H9 (cell line): ENCODE measurements at regions not wholly inside any gene's neighbourhood (a gene's known extent, or its start where the extent isn't known, plus 50 kb on each side); places are given as distances from the start of the nearest gene placed in this dataset.

Experiments
- DNase-seq: peaks from one replicate; pipeline ENCODE4 v3.0.0-alpha.2; 2017
- H2AFZ ChIP-seq: one replicate; pipeline ENCODE4 v1.6.1; 2013; ENCODE audit warnings: mild to moderate bottlenecking, low read length, control low read depth, moderate library complexity
- H2AK5ac ChIP-seq: 2 replicates; pipeline ENCODE4 v1.6.1; 2013; ENCODE audit warnings: low read length, control low read depth, mixed read lengths; ENCODE audit not compliant: insufficient read length
- H2BK120ac ChIP-seq: one replicate; pipeline ENCODE4 v1.6.1; 2013; ENCODE audit warnings: low read depth, mild to moderate bottlenecking, low read length, control low read depth, inconsistent platforms; ENCODE audit not compliant: poor library complexity, severe bottlenecking
- H2BK12ac ChIP-seq: 2 replicates; pipeline ENCODE4 v1.6.1; 2013; ENCODE audit warnings: low read length, control low read depth, mixed read lengths, low read depth; ENCODE audit not compliant: insufficient read length
- H2BK15ac ChIP-seq: 2 replicates; pipeline ENCODE4 v1.6.1; 2013; ENCODE audit warnings: low read depth, low read length, control low read depth
- H2BK20ac ChIP-seq: one replicate; pipeline ENCODE4 v1.6.1; 2013; ENCODE audit warnings: low read depth, mild to moderate bottlenecking, low read length, control low read depth, inconsistent platforms; ENCODE audit not compliant: poor library complexity, severe bottlenecking
- H2BK5ac ChIP-seq: 2 replicates; pipeline ENCODE4 v1.6.1; 2013; ENCODE audit warnings: low read length, control low read depth, mixed read lengths; ENCODE audit not compliant: insufficient read length
- H3K14ac ChIP-seq: 2 replicates; pipeline ENCODE4 v1.6.1; 2013; ENCODE audit warnings: low read length, control low read depth; ENCODE audit not compliant: insufficient read depth
- H3K18ac ChIP-seq: 2 replicates; pipeline ENCODE4 v1.6.1; 2013; ENCODE audit warnings: low read depth, mild to moderate bottlenecking, mixed read lengths, low read length, control low read depth; ENCODE audit not compliant: insufficient read length
- H3K23ac ChIP-seq: 2 replicates; pipeline ENCODE4 v1.6.1; 2013; ENCODE audit warnings: low read length, control low read depth, mixed read lengths, low read depth; ENCODE audit not compliant: insufficient read length
- H3K23me2 ChIP-seq: 2 replicates; pipeline ENCODE4 v1.6.1; 2013; ENCODE audit warnings: low read depth, mild to moderate bottlenecking, mixed read lengths, low read length, control low read depth; ENCODE audit not compliant: insufficient read length, poor library complexity, severe bottlenecking
- H3K27ac ChIP-seq: 2 replicates; pipeline ENCODE4 v1.5.1; 2013; ENCODE audit warnings: low read length, control low read depth, mixed read lengths, low read depth; ENCODE audit not compliant: insufficient read length
- H3K27me3 ChIP-seq: 2 replicates; pipeline ENCODE4 v1.6.1; 2013; ENCODE audit warnings: low read length, control low read depth, inconsistent platforms; ENCODE audit not compliant: insufficient read depth
- H3K4ac ChIP-seq: 2 replicates; pipeline ENCODE4 v1.6.1; 2013; ENCODE audit warnings: low read depth, mild to moderate bottlenecking, control low read depth, inconsistent platforms, low read length, moderate library complexity
- H3K4me1 ChIP-seq: 2 replicates; pipeline ENCODE4 v1.6.1; 2013; ENCODE audit warnings: low read length, control low read depth, inconsistent platforms; ENCODE audit not compliant: insufficient read depth
- H3K4me2 ChIP-seq: 2 replicates; pipeline ENCODE4 v1.6.1; 2013; ENCODE audit warnings: low read length, control low read depth, mixed read lengths; ENCODE audit not compliant: insufficient read length, insufficient read depth
- H3K56ac ChIP-seq: 2 replicates; pipeline ENCODE4 v1.6.1; 2013; ENCODE audit warnings: low read depth, mild to moderate bottlenecking, mixed read lengths, low read length, control low read depth; ENCODE audit not compliant: insufficient read length
- H3K79me1 ChIP-seq: 2 replicates; pipeline ENCODE4 v1.6.1; 2013; ENCODE audit warnings: low read depth, mild to moderate bottlenecking, moderate library complexity, low read length, control low read depth, inconsistent platforms; ENCODE audit not compliant: insufficient read depth, poor library complexity, severe bottlenecking
- H3K79me2 ChIP-seq: 2 replicates; pipeline ENCODE4 v1.6.1; 2013; ENCODE audit warnings: low read length, control low read depth, inconsistent platforms; ENCODE audit not compliant: insufficient read depth
- H3K9ac ChIP-seq: 2 replicates; pipeline ENCODE4 v1.6.1; 2013; ENCODE audit warnings: low read length, control low read depth, mixed read lengths; ENCODE audit not compliant: insufficient read length; ENCODE audit errors: extremely low read depth
- H3K9me3 ChIP-seq: one replicate; pipeline ENCODE4 v1.6.1; 2013; ENCODE audit warnings: low read depth, low read length, inconsistent platforms; ENCODE audit not compliant: control insufficient read depth
- H3T11ph ChIP-seq: one replicate; pipeline ENCODE4 v1.6.1; 2013; ENCODE audit warnings: mild to moderate bottlenecking, low read length, control low read depth, inconsistent platforms
- H4K20me1 ChIP-seq: one replicate; pipeline ENCODE4 v1.6.1; 2013; ENCODE audit not compliant: control insufficient read depth, insufficient read length, insufficient read depth
- H4K5ac ChIP-seq: 2 replicates; pipeline ENCODE4 v1.6.1; 2013; ENCODE audit warnings: low read depth, mild to moderate bottlenecking, mixed read lengths, low read length, control low read depth; ENCODE audit not compliant: insufficient read length
- H4K8ac ChIP-seq: replicated peaks from 2 replicates; pipeline ENCODE4 v1.6.1; 2013; ENCODE audit warnings: low read length, control low read depth, mixed read lengths, low read depth; ENCODE audit not compliant: insufficient read length
- H4K91ac ChIP-seq: 2 replicates; pipeline ENCODE4 v1.6.1; 2013; ENCODE audit warnings: low read depth, mild to moderate bottlenecking, moderate library complexity, mixed read lengths, low read length, control low read depth; ENCODE audit not compliant: insufficient read length
- H3K27ac Mint-ChIP-seq, 3 experiments: 2 replicates in 2 of 3; 3 replicates in 1 of 3; pipeline ENCODE4 v1.8.0; 2020 to 2021; ENCODE audit warnings: mixed read lengths in 3 of 3, mild to moderate bottlenecking in 1 of 3, moderate library complexity in 1 of 3
- H3K27me3 Mint-ChIP-seq: 2 replicates; pipeline ENCODE4 v1.8.0; 2021; ENCODE audit warnings: low read depth, mild to moderate bottlenecking, moderate library complexity, mixed read lengths
- H3K36me3 Mint-ChIP-seq, 3 experiments: 2 replicates in 2 of 3; 3 replicates in 1 of 3; pipeline ENCODE4 v1.8.0; 2020 to 2021; ENCODE audit warnings: low read depth in 3 of 3, mixed read lengths in 3 of 3; ENCODE audit not compliant: insufficient read depth in 1 of 3
- H3K4me1 Mint-ChIP-seq, 2 experiments: 2 replicates each; pipeline ENCODE4 v1.8.0; 2020; ENCODE audit warnings: mixed read lengths in 2 of 2
- H3K4me3 Mint-ChIP-seq, 2 experiments: 2 replicates in 1 of 2; 3 replicates in 1 of 2; pipeline ENCODE4 v1.8.0; 2020 to 2021; ENCODE audit warnings: mild to moderate bottlenecking in 2 of 2, mixed read lengths in 2 of 2, moderate library complexity in 1 of 2
- H3K9me3 Mint-ChIP-seq, 2 experiments: 2 replicates in 1 of 2; 3 replicates in 1 of 2; pipeline ENCODE4 v1.8.0; 2020; ENCODE audit warnings: mild to moderate bottlenecking in 2 of 2, mixed read lengths in 2 of 2, moderate library complexity in 1 of 2
- WGBS: extraction: QIAGEN DNeasy Blood & Tissue Kit; methylation state at CpG from one replicate; pipeline ENCODE4 v1.1.7; 2013; ENCODE audit warnings: missing lambda C conversion rate, low lambda C conversion rate, mixed read lengths; ENCODE audit not compliant: insufficient read length; ENCODE audit errors: extremely low coverage; 5-methylcytosine and 5-hydroxymethylcytosine counted together
- TF ChIP-seq, protein P1 (sequence below): fragments of 200-600 bp; sonication (generic); conservative IDR thresholded peaks from 3 replicates; pipeline ENCODE4 v1.8.0; 2021; ENCODE audit warnings: antibody characterized with exemption, mild to moderate bottlenecking

DNA sequence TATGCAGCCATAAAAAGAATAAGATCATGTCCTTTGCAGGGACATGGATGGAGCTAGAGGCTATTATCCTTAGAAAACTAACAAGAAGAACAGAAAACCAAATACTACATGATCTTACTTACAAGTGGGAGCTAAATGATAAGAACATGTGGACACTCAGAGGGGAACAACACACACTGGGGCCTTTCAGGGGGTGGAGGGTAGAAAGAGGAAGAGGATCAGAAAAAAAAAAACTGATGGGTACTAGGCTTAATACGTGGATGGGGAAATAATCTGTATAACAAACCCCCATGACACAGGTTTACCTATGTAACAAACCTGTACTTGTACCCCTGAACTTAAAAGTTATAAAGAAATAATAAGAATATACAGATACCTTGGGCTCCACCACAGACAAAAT is 514.2 kb downstream of the ARL4A start:
- H4K91ac ChIP-seq: no peak overlapping the region
- no peaks in the 10 kb centered on the region for H3K4me1 Mint-ChIP-seq
- no peak overlapping the region for H3K27ac ChIP-seq
- H3K4me3 Mint-ChIP-seq: no peak overlapping the region
- H3K9me3 ChIP-seq: no peaks in the 10 kb centered on the region
- H3K27ac Mint-ChIP-seq: no peak overlapping the region; a peak in 1 of 7 replicates
- H2BK12ac ChIP-seq: no peak overlapping the region
- no peak overlapping the region for H3K4me2 ChIP-seq
- no peaks in the 10 kb centered on the region for H3K27me3 Mint-ChIP-seq
- no peaks in the 10 kb centered on the region for H3K79me1 ChIP-seq
- H3K14ac ChIP-seq: no peak overlapping the region
- H3K4ac ChIP-seq: no peak overlapping the region
- no peaks in the 10 kb centered on the region for H3K79me2 ChIP-seq
- H3T11ph ChIP-seq: no peak overlapping the region
- no peak overlapping the region for H2BK20ac ChIP-seq
- no peaks in the 10 kb centered on the region for H3K23me2 ChIP-seq
- no peaks in the 10 kb centered on the region for H3K36me3 Mint-ChIP-seq
- WGBS: no CpG with 5 or more reads among the region's 1 CpG
- H3K4me1 ChIP-seq: no peaks in the 10 kb centered on the region
- H2AFZ ChIP-seq: no peak overlapping the region
- no peak overlapping the region for H4K5ac ChIP-seq
- H3K9me3 Mint-ChIP-seq: no peaks in the 10 kb centered on the region
- H3K27me3 ChIP-seq: no peaks in the 10 kb centered on the region
- TF ChIP-seq, protein P1, sequence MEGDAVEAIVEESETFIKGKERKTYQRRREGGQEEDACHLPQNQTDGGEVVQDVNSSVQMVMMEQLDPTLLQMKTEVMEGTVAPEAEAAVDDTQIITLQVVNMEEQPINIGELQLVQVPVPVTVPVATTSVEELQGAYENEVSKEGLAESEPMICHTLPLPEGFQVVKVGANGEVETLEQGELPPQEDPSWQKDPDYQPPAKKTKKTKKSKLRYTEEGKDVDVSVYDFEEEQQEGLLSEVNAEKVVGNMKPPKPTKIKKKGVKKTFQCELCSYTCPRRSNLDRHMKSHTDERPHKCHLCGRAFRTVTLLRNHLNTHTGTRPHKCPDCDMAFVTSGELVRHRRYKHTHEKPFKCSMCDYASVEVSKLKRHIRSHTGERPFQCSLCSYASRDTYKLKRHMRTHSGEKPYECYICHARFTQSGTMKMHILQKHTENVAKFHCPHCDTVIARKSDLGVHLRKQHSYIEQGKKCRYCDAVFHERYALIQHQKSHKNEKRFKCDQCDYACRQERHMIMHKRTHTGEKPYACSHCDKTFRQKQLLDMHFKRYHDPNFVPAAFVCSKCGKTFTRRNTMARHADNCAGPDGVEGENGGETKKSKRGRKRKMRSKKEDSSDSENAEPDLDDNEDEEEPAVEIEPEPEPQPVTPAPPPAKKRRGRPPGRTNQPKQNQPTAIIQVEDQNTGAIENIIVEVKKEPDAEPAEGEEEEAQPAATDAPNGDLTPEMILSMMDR: no peak
- no peak overlapping the region for H4K8ac ChIP-seq
- no peak for DNase-seq
- H2BK120ac ChIP-seq: no peak overlapping the region
- no peaks in the 10 kb centered on the region for H4K20me1 ChIP-seq
- no peak overlapping the region for H3K23ac ChIP-seq
- H3K56ac ChIP-seq: no peak overlapping the region
- no peak overlapping the region for H3K9ac ChIP-seq
- no peak overlapping the region for H2BK15ac ChIP-seq
- H2BK5ac ChIP-seq: no peak overlapping the region
- no peak overlapping the region for H3K18ac ChIP-seq
- no peak overlapping the region for H2AK5ac ChIP-seq
